ENCODE measurements at regions not wholly inside any gene's neighbourhood (a gene's known extent, or its start where the extent isn't known, plus 50 kb on each side); places are given as distances from the start of the nearest gene placed in this dataset.

DNA sequence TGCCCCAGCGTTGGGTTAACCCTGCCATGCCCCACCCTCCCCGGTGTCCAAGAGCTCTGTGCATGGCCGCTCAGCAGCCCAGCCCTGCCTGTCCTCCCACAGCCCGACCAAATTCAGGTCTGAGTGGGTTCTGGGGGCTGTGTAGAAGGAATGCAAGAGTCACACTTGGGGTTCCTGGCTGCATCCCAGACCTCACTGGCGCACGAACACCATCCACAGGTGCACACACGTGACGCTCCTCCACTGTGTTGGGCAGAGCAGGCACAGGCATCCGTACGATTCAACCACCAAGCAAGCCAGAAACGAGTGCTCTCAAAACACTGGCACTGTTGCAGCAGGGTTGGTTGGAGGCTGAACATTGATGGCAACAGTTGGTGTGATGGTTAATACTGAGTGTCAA, 93.9 kb downstream of the OLFM1 start:
- no peak for TF ChIP-seq SIN3A (IDR thresholded peaks at IDR 0.05; ENCODE audit: borderline replicate concordance, insufficient read depth, low read depth, low read length)
- TF ChIP-seq CTCF (IDR thresholded peaks at IDR 0.05), result no peak
- TF ChIP-seq TCF7L2 (IDR thresholded peaks at IDR 0.05; ENCODE audit: low read depth, low read length), result no peak
- no peak for TF ChIP-seq REST (IDR thresholded peaks at IDR 0.05; ENCODE audit: insufficient read depth in 1 of 2, low read depth in 2 of 2, low read length in 1 of 2)
